WTC11 (cell line): ENCODE measurements at regions not wholly inside any gene's neighbourhood (a gene's known extent, or its start where the extent isn't known, plus 50 kb on each side); places are given as distances from the start of the nearest gene placed in this dataset.

ENCODE experiments used
- ATAC-seq: fragments of 200-7000 bp; cut with Tn5 transposase; 2 replicates; pipeline ENCODE4 v1.10.0; 2021; ENCODE audit warnings: mild to moderate bottlenecking, moderate library complexity
- CTCF ChIA-PET: fragments of 300-600 bp; sonication (Branson Sonifier 250); formaldehyde crosslinking; loops from one replicate; lab custom pipeline; 2021; ENCODE audit warnings: antibody characterized with exemption; lab: Charles Lee
- POLR2A ChIA-PET: fragments of 350-600 bp; sonication (Branson Sonifier 250); formaldehyde crosslinking; loops from one replicate; lab custom pipeline; 2021; ENCODE audit warnings: antibody characterized with exemption; lab: Charles Lee
- DNase-seq: peaks from one replicate; pipeline ENCODE4 v3.0.0; 2021; ENCODE audit warnings: low spot score
- H3K27ac Mint-ChIP-seq: 2 replicates; pipeline ENCODE4 v1.8.0; 2021; ENCODE audit warnings: mixed read lengths
- H3K27me3 Mint-ChIP-seq: 2 replicates; pipeline ENCODE4 v1.8.0; 2021; ENCODE audit warnings: low read depth, mild to moderate bottlenecking, moderate library complexity, mixed read lengths
- H3K36me3 Mint-ChIP-seq: 2 replicates; pipeline ENCODE4 v1.8.0; 2021; ENCODE audit warnings: mixed read lengths
- H3K4me1 Mint-ChIP-seq: 2 replicates; pipeline ENCODE4 v1.8.0; 2022; ENCODE audit warnings: mixed read lengths
- H3K4me3 Mint-ChIP-seq: 2 replicates; pipeline ENCODE4 v1.8.0; 2021; ENCODE audit warnings: mild to moderate bottlenecking, moderate library complexity, mixed read lengths
- H3K9me3 Mint-ChIP-seq: 2 replicates; pipeline ENCODE4 v1.8.0; 2021; ENCODE audit warnings: mixed read lengths
- ATF1 ChIP-seq: sonication (generic); formaldehyde crosslinking; IDR thresholded peaks from 2 replicates; pipeline ENCODE4 v1.8.1; 2023; ENCODE audit warnings: mild to moderate bottlenecking, moderate library complexity, missing genetic modification reagents
- EMX1 ChIP-seq: fragments of 250-450 bp; sonication (Bioruptor Pico); IDR thresholded peaks from 2 replicates; pipeline ENCODE4 v1.8.0; 2021; ENCODE audit warnings: mild to moderate bottlenecking
- FOXP1 ChIP-seq: sonication (generic); formaldehyde crosslinking; IDR thresholded peaks from 2 replicates; pipeline ENCODE4 v1.8.0; 2022; ENCODE audit warnings: missing genetic modification reagents, mild to moderate bottlenecking, moderate library complexity, borderline replicate concordance
- IRF2 ChIP-seq: sonication (generic); formaldehyde crosslinking; IDR thresholded peaks from 2 replicates; pipeline ENCODE4 v1.8.0; 2022; ENCODE audit warnings: low read depth, missing genetic modification reagents, borderline replicate concordance
- JUN ChIP-seq: sonication (generic); formaldehyde crosslinking; IDR thresholded peaks from 2 replicates; pipeline ENCODE4 v1.8.0; 2023; ENCODE audit warnings: mild to moderate bottlenecking, missing genetic modification reagents
- NFATC4 ChIP-seq: fragments of 250-450 bp; sonication (Bioruptor Pico); IDR thresholded peaks from 2 replicates; pipeline ENCODE4 v1.9.0; 2021; ENCODE audit warnings: mild to moderate bottlenecking
- NFE2L1 ChIP-seq: sonication (generic); formaldehyde crosslinking; IDR thresholded peaks from 2 replicates; pipeline ENCODE4 v1.8.1; 2023; ENCODE audit warnings: missing genetic modification reagents
- NR2C2 ChIP-seq: sonication (generic); formaldehyde crosslinking; IDR thresholded peaks from 2 replicates; pipeline ENCODE4 v1.8.0; 2022; ENCODE audit warnings: mild to moderate bottlenecking, missing genetic modification reagents
- OVOL2 ChIP-seq: fragments of 250-450 bp; sonication (Bioruptor Pico); IDR thresholded peaks from 2 replicates; pipeline ENCODE4 v1.9.0; 2021; ENCODE audit warnings: mild to moderate bottlenecking, borderline replicate concordance
- PRRX2 ChIP-seq: fragments of 250-450 bp; sonication (Bioruptor Pico); IDR thresholded peaks from 2 replicates; pipeline ENCODE4 v1.8.0; 2021; ENCODE audit warnings: mild to moderate bottlenecking
- SP1 ChIP-seq: sonication (generic); formaldehyde crosslinking; conservative IDR thresholded peaks from 2 replicates; pipeline ENCODE4 v1.8.1; 2022; ENCODE audit warnings: missing genetic modification reagents
- TEAD4 ChIP-seq: sonication (generic); formaldehyde crosslinking; IDR thresholded peaks from 2 replicates; pipeline ENCODE4 v1.8.0; 2022; ENCODE audit warnings: mild to moderate bottlenecking, missing genetic modification reagents
- TP53 ChIP-seq: sonication (generic); formaldehyde crosslinking; IDR thresholded peaks from 2 replicates; pipeline ENCODE4 v1.8.1; 2023; ENCODE audit warnings: mild to moderate bottlenecking, missing genetic modification reagents
- ZNF219 ChIP-seq: sonication (generic); formaldehyde crosslinking; IDR thresholded peaks from 2 replicates; pipeline ENCODE4 v1.8.0; 2023; ENCODE audit warnings: missing genetic modification reagents, mild to moderate bottlenecking, borderline replicate concordance
- ZNF232 ChIP-seq: sonication (generic); formaldehyde crosslinking; IDR thresholded peaks from 2 replicates; pipeline ENCODE4 v1.8.0; 2022; ENCODE audit warnings: mild to moderate bottlenecking, missing genetic modification reagents
- ZNF263 ChIP-seq: sonication (generic); formaldehyde crosslinking; IDR thresholded peaks from 2 replicates; pipeline ENCODE4 v1.8.1; 2022; ENCODE audit warnings: low read depth, mild to moderate bottlenecking, moderate library complexity, missing genetic modification reagents
- TF ChIP-seq, protein P1 (sequence below): sonication (generic); formaldehyde crosslinking; IDR thresholded peaks from 2 replicates; pipeline ENCODE4 v1.8.0; 2022; ENCODE audit warnings: mild to moderate bottlenecking, missing genetic modification reagents
- TF ChIP-seq, protein P2 (sequence below): sonication (generic); formaldehyde crosslinking; IDR thresholded peaks from 2 replicates; pipeline ENCODE4 v1.8.1; 2022; ENCODE audit warnings: mild to moderate bottlenecking, moderate library complexity, missing genetic modification reagents
- TF ChIP-seq, protein P3 (sequence below): fragments of 250-450 bp; sonication (Bioruptor Pico); IDR thresholded peaks from 2 replicates; pipeline ENCODE4 v1.9.0; 2021; ENCODE audit warnings: mild to moderate bottlenecking, borderline replicate concordance
- TF ChIP-seq, protein P4 (sequence below): sonication (generic); formaldehyde crosslinking; IDR thresholded peaks from 2 replicates; pipeline ENCODE4 v1.8.1; 2023; ENCODE audit warnings: mild to moderate bottlenecking, missing genetic modification reagents, borderline replicate concordance
- TF ChIP-seq, protein P5 (sequence below): sonication (generic); formaldehyde crosslinking; IDR thresholded peaks from 2 replicates; pipeline ENCODE4 v1.8.1; 2022; ENCODE audit warnings: low read depth, mild to moderate bottlenecking, moderate library complexity, missing genetic modification reagents, borderline replicate concordance
- TF ChIP-seq, protein P6 (sequence below): fragments of 250-450 bp; sonication (Bioruptor Pico); conservative IDR thresholded peaks from 2 replicates; pipeline ENCODE4 v1.9.0; 2021; ENCODE audit warnings: mild to moderate bottlenecking
- TF ChIP-seq, protein P7 (sequence below): fragments of 250-450 bp; sonication (Bioruptor Pico); IDR thresholded peaks from 2 replicates; pipeline ENCODE4 v1.9.0; 2021; ENCODE audit warnings: mild to moderate bottlenecking

DNA sequence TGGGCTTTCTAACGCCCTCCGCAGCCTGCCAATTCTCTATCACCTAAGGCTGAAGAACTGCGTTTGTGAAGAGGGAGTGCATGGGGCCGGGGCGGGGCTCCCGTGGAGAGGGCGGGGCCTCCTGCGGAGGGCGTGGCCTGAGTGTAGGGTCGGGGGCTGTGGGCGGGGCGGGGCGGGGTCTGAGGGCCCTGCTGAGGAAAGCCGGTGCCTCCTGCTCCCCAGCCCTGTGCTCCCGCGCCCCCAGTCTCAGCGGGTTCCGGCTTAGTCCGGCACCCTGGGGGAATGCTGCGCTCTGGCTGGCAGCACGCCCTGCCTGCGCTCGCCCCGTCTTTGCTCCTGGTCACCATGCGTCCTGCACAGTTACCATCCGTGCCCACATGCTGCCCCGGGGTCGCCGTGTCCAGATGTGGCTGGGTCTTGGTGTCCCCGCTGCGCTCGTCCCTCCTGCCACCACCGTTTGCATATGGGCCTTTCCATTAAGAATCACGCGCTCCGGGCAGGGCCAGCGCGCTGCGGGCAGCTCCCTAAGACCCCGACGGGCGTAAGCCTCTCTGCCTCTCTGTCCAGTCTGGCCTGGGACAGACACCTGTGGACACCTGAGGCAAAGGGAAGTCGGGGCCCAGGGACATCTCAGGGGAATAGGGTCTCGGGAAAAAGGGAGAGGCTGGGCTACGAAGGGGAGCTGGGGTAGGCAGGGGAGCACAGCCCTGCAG lies 144.0 kb upstream of the RET start:
- peaks cover 46% of the 10 kb centered on the region for H3K27me3 Mint-ChIP-seq
- H3K9me3 Mint-ChIP-seq: no peaks in the 10 kb centered on the region
- peak; percentile 90 for DNase-seq
- H3K27ac Mint-ChIP-seq: no peak overlapping the region
- ATAC-seq: peak; percentile 81
- H3K4me3 Mint-ChIP-seq: peak overlapping the region; percentile 88
- ChIA-PET POLR2A (interaction anchor here (1.8 kb wide), 1 partner anchor 20 kb away, joined by 6 read pairs; no protein-coding TSS in a partner anchor), CTCF (interaction anchor here (0.9 to 1.7 kb wide), 2 partner anchors 47 to 179 kb away, joined by 3 to 6 read pairs; no protein-coding TSS in a partner anchor)
- H3K36me3 Mint-ChIP-seq: no peaks in the 10 kb centered on the region
- peaks cover 14% of the 10 kb centered on the region for H3K4me1 Mint-ChIP-seq
- peak; percentile 25; the same call in 1 of the 2 replicates for TF ChIP-seq ZNF219
- TF ChIP-seq ZNF263 (CRISPR knock-in tag): no peak
- TF ChIP-seq TP53 (CRISPR knock-in tag): no peak
- TF ChIP-seq, protein P1, sequence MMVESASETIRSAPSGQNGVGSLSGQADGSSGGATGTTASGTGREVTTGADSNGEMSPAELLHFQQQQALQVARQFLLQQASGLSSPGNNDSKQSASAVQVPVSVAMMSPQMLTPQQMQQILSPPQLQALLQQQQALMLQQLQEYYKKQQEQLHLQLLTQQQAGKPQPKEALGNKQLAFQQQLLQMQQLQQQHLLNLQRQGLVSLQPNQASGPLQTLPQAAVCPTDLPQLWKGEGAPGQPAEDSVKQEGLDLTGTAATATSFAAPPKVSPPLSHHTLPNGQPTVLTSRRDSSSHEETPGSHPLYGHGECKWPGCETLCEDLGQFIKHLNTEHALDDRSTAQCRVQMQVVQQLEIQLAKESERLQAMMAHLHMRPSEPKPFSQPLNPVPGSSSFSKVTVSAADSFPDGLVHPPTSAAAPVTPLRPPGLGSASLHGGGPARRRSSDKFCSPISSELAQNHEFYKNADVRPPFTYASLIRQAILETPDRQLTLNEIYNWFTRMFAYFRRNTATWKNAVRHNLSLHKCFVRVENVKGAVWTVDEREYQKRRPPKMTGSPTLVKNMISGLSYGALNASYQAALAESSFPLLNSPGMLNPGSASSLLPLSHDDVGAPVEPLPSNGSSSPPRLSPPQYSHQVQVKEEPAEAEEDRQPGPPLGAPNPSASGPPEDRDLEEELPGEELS (CRISPR knock-in tag): peak; percentile 42; the same call in 1 of the 2 replicates
- no peak for TF ChIP-seq NFE2L1 (CRISPR knock-in tag)
- TF ChIP-seq OVOL2: no peak
- TF ChIP-seq NR2C2 (CRISPR knock-in tag): no peak
- TF ChIP-seq, protein P2, sequence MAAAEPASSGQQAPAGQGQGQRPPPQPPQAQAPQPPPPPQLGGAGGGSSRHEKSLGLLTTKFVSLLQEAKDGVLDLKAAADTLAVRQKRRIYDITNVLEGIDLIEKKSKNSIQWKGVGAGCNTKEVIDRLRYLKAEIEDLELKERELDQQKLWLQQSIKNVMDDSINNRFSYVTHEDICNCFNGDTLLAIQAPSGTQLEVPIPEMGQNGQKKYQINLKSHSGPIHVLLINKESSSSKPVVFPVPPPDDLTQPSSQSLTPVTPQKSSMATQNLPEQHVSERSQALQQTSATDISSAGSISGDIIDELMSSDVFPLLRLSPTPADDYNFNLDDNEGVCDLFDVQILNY (CRISPR knock-in tag): no peak
- TF ChIP-seq, protein P3, sequence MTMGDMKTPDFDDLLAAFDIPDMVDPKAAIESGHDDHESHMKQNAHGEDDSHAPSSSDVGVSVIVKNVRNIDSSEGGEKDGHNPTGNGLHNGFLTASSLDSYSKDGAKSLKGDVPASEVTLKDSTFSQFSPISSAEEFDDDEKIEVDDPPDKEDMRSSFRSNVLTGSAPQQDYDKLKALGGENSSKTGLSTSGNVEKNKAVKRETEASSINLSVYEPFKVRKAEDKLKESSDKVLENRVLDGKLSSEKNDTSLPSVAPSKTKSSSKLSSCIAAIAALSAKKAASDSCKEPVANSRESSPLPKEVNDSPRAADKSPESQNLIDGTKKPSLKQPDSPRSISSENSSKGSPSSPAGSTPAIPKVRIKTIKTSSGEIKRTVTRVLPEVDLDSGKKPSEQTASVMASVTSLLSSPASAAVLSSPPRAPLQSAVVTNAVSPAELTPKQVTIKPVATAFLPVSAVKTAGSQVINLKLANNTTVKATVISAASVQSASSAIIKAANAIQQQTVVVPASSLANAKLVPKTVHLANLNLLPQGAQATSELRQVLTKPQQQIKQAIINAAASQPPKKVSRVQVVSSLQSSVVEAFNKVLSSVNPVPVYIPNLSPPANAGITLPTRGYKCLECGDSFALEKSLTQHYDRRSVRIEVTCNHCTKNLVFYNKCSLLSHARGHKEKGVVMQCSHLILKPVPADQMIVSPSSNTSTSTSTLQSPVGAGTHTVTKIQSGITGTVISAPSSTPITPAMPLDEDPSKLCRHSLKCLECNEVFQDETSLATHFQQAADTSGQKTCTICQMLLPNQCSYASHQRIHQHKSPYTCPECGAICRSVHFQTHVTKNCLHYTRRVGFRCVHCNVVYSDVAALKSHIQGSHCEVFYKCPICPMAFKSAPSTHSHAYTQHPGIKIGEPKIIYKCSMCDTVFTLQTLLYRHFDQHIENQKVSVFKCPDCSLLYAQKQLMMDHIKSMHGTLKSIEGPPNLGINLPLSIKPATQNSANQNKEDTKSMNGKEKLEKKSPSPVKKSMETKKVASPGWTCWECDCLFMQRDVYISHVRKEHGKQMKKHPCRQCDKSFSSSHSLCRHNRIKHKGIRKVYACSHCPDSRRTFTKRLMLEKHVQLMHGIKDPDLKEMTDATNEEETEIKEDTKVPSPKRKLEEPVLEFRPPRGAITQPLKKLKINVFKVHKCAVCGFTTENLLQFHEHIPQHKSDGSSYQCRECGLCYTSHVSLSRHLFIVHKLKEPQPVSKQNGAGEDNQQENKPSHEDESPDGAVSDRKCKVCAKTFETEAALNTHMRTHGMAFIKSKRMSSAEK (CRISPR knock-in tag): no peak
- TF ChIP-seq, protein P4, sequence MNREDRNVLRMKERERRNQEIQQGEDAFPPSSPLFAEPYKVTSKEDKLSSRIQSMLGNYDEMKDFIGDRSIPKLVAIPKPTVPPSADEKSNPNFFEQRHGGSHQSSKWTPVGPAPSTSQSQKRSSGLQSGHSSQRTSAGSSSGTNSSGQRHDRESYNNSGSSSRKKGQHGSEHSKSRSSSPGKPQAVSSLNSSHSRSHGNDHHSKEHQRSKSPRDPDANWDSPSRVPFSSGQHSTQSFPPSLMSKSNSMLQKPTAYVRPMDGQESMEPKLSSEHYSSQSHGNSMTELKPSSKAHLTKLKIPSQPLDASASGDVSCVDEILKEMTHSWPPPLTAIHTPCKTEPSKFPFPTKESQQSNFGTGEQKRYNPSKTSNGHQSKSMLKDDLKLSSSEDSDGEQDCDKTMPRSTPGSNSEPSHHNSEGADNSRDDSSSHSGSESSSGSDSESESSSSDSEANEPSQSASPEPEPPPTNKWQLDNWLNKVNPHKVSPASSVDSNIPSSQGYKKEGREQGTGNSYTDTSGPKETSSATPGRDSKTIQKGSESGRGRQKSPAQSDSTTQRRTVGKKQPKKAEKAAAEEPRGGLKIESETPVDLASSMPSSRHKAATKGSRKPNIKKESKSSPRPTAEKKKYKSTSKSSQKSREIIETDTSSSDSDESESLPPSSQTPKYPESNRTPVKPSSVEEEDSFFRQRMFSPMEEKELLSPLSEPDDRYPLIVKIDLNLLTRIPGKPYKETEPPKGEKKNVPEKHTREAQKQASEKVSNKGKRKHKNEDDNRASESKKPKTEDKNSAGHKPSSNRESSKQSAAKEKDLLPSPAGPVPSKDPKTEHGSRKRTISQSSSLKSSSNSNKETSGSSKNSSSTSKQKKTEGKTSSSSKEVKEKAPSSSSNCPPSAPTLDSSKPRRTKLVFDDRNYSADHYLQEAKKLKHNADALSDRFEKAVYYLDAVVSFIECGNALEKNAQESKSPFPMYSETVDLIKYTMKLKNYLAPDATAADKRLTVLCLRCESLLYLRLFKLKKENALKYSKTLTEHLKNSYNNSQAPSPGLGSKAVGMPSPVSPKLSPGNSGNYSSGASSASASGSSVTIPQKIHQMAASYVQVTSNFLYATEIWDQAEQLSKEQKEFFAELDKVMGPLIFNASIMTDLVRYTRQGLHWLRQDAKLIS (CRISPR knock-in tag): no peak
- TF ChIP-seq TEAD4 (CRISPR knock-in tag): no peak
- no peak for TF ChIP-seq ZNF232 (CRISPR knock-in tag)
- TF ChIP-seq, protein P5, sequence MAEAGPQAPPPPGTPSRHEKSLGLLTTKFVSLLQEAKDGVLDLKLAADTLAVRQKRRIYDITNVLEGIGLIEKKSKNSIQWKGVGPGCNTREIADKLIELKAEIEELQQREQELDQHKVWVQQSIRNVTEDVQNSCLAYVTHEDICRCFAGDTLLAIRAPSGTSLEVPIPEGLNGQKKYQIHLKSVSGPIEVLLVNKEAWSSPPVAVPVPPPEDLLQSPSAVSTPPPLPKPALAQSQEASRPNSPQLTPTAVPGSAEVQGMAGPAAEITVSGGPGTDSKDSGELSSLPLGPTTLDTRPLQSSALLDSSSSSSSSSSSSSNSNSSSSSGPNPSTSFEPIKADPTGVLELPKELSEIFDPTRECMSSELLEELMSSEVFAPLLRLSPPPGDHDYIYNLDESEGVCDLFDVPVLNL (CRISPR knock-in tag): no peak
- no peak for TF ChIP-seq EMX1 (CRISPR knock-in tag)
- TF ChIP-seq IRF2 (CRISPR knock-in tag): no peak
- peak; percentile 66 for TF ChIP-seq SP1 (CRISPR knock-in tag)
- TF ChIP-seq, protein P6, sequence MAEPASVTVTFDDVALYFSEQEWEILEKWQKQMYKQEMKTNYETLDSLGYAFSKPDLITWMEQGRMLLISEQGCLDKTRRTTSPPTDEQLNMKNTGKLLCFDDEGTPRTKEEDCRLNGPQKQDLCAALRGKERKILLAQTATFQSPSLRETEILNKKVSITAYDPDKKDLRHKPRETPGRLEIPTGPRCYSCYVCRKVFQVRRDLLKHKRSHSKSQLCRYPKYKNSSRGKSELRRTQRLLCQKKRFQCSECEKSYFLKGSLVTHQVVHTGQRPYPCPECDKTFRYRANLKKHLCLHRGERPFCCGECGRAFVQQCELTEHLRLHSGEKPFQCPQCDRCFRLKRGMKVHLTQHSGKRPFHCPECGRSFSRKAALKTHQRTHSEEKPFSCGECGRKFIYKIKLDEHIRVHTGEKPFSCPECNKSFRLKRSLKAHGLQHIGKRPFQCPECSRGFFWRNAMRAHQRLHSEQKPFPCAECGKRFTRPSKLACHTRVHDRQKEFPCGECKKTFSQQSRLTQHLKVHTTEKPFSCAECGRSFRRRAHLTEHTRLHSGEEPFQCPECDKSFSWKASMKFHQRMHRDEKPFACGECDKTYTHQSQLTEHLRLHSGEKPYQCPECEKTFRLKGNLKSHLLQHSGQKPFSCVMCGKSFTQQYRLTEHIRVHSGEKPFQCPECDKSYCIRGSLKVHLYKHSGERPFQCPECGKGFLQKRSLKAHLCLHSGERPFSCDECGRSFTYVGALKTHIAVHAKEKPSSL (CRISPR knock-in tag): no peak
- no peak for TF ChIP-seq PRRX2 (CRISPR knock-in tag)
- no peak for TF ChIP-seq ATF1 (CRISPR knock-in tag)
- no peak for TF ChIP-seq FOXP1 (CRISPR knock-in tag)
- no peak for TF ChIP-seq JUN (CRISPR knock-in tag)
- TF ChIP-seq, protein P7, sequence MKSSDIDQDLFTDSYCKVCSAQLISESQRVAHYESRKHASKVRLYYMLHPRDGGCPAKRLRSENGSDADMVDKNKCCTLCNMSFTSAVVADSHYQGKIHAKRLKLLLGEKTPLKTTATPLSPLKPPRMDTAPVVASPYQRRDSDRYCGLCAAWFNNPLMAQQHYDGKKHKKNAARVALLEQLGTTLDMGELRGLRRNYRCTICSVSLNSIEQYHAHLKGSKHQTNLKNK (CRISPR knock-in tag): no peak
- TF ChIP-seq NFATC4 (CRISPR knock-in tag): no peak
